ENCODE measurements at regions not wholly inside any gene's neighbourhood (a gene's known extent, or its start where the extent isn't known, plus 50 kb on each side); places are given as distances from the start of the nearest gene placed in this dataset.

- Histone ChIP-seq H3K4me2 (ENCODE audit: low read length) (no peak overlapping the region), H3K79me1 (ENCODE audit: low read length) (no peaks in the 10 kb centered on the region), H4K12ac (ENCODE audit: low read depth, low read length) (no peak overlapping the region), H3K27me3 (ENCODE audit: insufficient read depth, low read length) (no peaks in the 10 kb centered on the region), H2BK5ac (ENCODE audit: low read depth, low read length, poor library complexity) (no peak overlapping the region), H3K4me3 (ENCODE audit: low read depth, low read length) (no peak overlapping the region), H2BK12ac (ENCODE audit: low read length) (no peak overlapping the region), H3K9me3 (ENCODE audit: insufficient read depth, low read depth, low read length) (no peaks in the 10 kb centered on the region), H3K14ac (ENCODE audit: low read length) (no peak overlapping the region), H3K27ac (ENCODE audit: low read depth, low read length) (no peak overlapping the region), H3K9ac (ENCODE audit: low read length) (no peak overlapping the region), H3K18ac (ENCODE audit: low read length) (no peak overlapping the region), H3K4ac (ENCODE audit: low read depth, low read length) (no peak overlapping the region), H4K8ac (ENCODE audit: low read depth, low read length) (no peak overlapping the region), H3K36me3 (ENCODE audit: control insufficient read depth in 1 of 2, insufficient read depth in 2 of 2, low read length in 2 of 2) (no peaks in the 10 kb centered on the region), H2AK5ac (ENCODE audit: low read length) (no peak overlapping the region), H3K4me1 (ENCODE audit: control insufficient read depth in 1 of 2, insufficient read depth in 2 of 2, low read length in 2 of 2) (no peaks in the 10 kb centered on the region), H3K23ac (ENCODE audit: low read length) (no peak overlapping the region), H2BK120ac (ENCODE audit: insufficient read depth, low read length, poor library complexity) (no peak overlapping the region), H2AFZ (ENCODE audit: insufficient read depth, low read length, poor library complexity) (no peak overlapping the region), H4K91ac (ENCODE audit: low read depth, low read length) (no peak overlapping the region), H3K79me2 (ENCODE audit: control insufficient read depth, insufficient read depth, low read length, poor library complexity) (no peaks in the 10 kb centered on the region)
- no CpG with 5 or more reads among the region's 3 CpGs for WGBS (ENCODE audit: extremely low coverage, insufficient coverage, insufficient read length)
- no peak for DNase-seq
Measured at GRCh38 chr7:15086131-15086611, 183.6 kb upstream of the DGKB start.

GRCh38 chr7:15085366-15085765 is 182.8 kb upstream of the DGKB start:
- H2AK5ac ChIP-seq (ENCODE audit: low read length), result no peak overlapping the region
- no peak overlapping the region for H2BK12ac ChIP-seq (ENCODE audit: low read length)
- H3K9ac ChIP-seq (ENCODE audit: low read length), result no peak overlapping the region
- H3K36me3 ChIP-seq (ENCODE audit: control insufficient read depth in 1 of 2, insufficient read depth in 2 of 2, low read length in 2 of 2), result no peaks in the 10 kb centered on the region
- H3K27ac ChIP-seq (ENCODE audit: low read depth, low read length), result no peak overlapping the region
- H3K14ac ChIP-seq (ENCODE audit: low read length), result no peak overlapping the region
- H3K79me2 ChIP-seq (ENCODE audit: control insufficient read depth, insufficient read depth, low read length, poor library complexity), result no peaks in the 10 kb centered on the region
- no peak overlapping the region for H4K8ac ChIP-seq (ENCODE audit: low read depth, low read length)
- no peaks in the 10 kb centered on the region for H3K4me1 ChIP-seq (ENCODE audit: control insufficient read depth in 1 of 2, insufficient read depth in 2 of 2, low read length in 2 of 2)
- H3K23ac ChIP-seq (ENCODE audit: low read length), result no peak overlapping the region
- no peak overlapping the region for H4K91ac ChIP-seq (ENCODE audit: low read depth, low read length)
- no peak overlapping the region for H3K4me3 ChIP-seq (ENCODE audit: low read depth, low read length)
- no peaks in the 10 kb centered on the region for H3K27me3 ChIP-seq (ENCODE audit: insufficient read depth, low read length)
- no peak overlapping the region for H2AFZ ChIP-seq (ENCODE audit: insufficient read depth, low read length, poor library complexity)
- no peak overlapping the region for H2BK120ac ChIP-seq (ENCODE audit: insufficient read depth, low read length, poor library complexity)
- no peak overlapping the region for H3K4me2 ChIP-seq (ENCODE audit: low read length)
- H3K18ac ChIP-seq (ENCODE audit: low read length), result no peak overlapping the region
- no peaks in the 10 kb centered on the region for H3K9me3 ChIP-seq (ENCODE audit: insufficient read depth, low read depth, low read length)
- H3K79me1 ChIP-seq (ENCODE audit: low read length), result no peaks in the 10 kb centered on the region
- no peak overlapping the region for H4K12ac ChIP-seq (ENCODE audit: low read depth, low read length)
- no peak for DNase-seq
- no peak overlapping the region for H2BK5ac ChIP-seq (ENCODE audit: low read depth, low read length, poor library complexity)
- no peak overlapping the region for H3K4ac ChIP-seq (ENCODE audit: low read depth, low read length)

- H3K4ac ChIP-seq (ENCODE audit: low read depth, low read length), result no peak overlapping the region
- H3K27ac ChIP-seq (ENCODE audit: low read depth, low read length), result no peak overlapping the region
- no peak overlapping the region for H4K12ac ChIP-seq (ENCODE audit: low read depth, low read length)
- no peak overlapping the region for H2AK5ac ChIP-seq (ENCODE audit: low read length)
- H3K9me3 ChIP-seq (ENCODE audit: insufficient read depth, low read depth, low read length), result no peaks in the 10 kb centered on the region
- H3K4me1 ChIP-seq (ENCODE audit: control insufficient read depth in 1 of 2, insufficient read depth in 2 of 2, low read length in 2 of 2), result no peaks in the 10 kb centered on the region
- H4K91ac ChIP-seq (ENCODE audit: low read depth, low read length), result no peak overlapping the region
- no peak for DNase-seq
- WGBS (ENCODE audit: extremely low coverage, insufficient coverage, insufficient read length), result no CpG with 5 or more reads among the region's 5 CpGs
- H3K79me2 ChIP-seq (ENCODE audit: control insufficient read depth, insufficient read depth, low read length, poor library complexity), result no peaks in the 10 kb centered on the region
- H2AFZ ChIP-seq (ENCODE audit: insufficient read depth, low read length, poor library complexity), result no peak overlapping the region
- no peak overlapping the region for H2BK120ac ChIP-seq (ENCODE audit: insufficient read depth, low read length, poor library complexity)
- no peak overlapping the region for H3K18ac ChIP-seq (ENCODE audit: low read length)
- H4K8ac ChIP-seq (ENCODE audit: low read depth, low read length), result no peak overlapping the region
- H3K27me3 ChIP-seq (ENCODE audit: insufficient read depth, low read length), result no peaks in the 10 kb centered on the region
- no peak overlapping the region for H2BK5ac ChIP-seq (ENCODE audit: low read depth, low read length, poor library complexity)
- H3K36me3 ChIP-seq (ENCODE audit: control insufficient read depth in 1 of 2, insufficient read depth in 2 of 2, low read length in 2 of 2), result no peaks in the 10 kb centered on the region
- no peak overlapping the region for H2BK12ac ChIP-seq (ENCODE audit: low read length)
- no peak overlapping the region for H3K14ac ChIP-seq (ENCODE audit: low read length)
- H3K79me1 ChIP-seq (ENCODE audit: low read length), result no peaks in the 10 kb centered on the region
- H3K4me3 ChIP-seq (ENCODE audit: low read depth, low read length), result no peak overlapping the region
- H3K4me2 ChIP-seq (ENCODE audit: low read length), result no peak overlapping the region
- no peak overlapping the region for H3K9ac ChIP-seq (ENCODE audit: low read length)
- H3K23ac ChIP-seq (ENCODE audit: low read length), result no peak overlapping the region
Measured at GRCh38 chr7:15084368-15084767, 181.8 kb upstream of the DGKB start.

- Histone ChIP-seq H3K27ac (ENCODE audit: low read depth, low read length) (no peak overlapping the region), H3K36me3 (ENCODE audit: control insufficient read depth in 1 of 2, insufficient read depth in 2 of 2, low read length in 2 of 2) (no peaks in the 10 kb centered on the region), H3K4ac (ENCODE audit: low read depth, low read length) (no peak overlapping the region), H2BK5ac (ENCODE audit: low read depth, low read length, poor library complexity) (no peak overlapping the region), H2BK12ac (ENCODE audit: low read length) (no peak overlapping the region), H4K12ac (ENCODE audit: low read depth, low read length) (no peak overlapping the region), H4K91ac (ENCODE audit: low read depth, low read length) (no peak overlapping the region), H3K27me3 (ENCODE audit: insufficient read depth, low read length) (no peaks in the 10 kb centered on the region), H3K14ac (ENCODE audit: low read length) (no peak overlapping the region), H3K9ac (ENCODE audit: low read length) (no peak overlapping the region), H3K4me2 (ENCODE audit: low read length) (no peak overlapping the region), H3K23ac (ENCODE audit: low read length) (no peak overlapping the region), H3K79me2 (ENCODE audit: control insufficient read depth, insufficient read depth, low read length, poor library complexity) (no peaks in the 10 kb centered on the region), H3K79me1 (ENCODE audit: low read length) (no peaks in the 10 kb centered on the region), H4K8ac (ENCODE audit: low read depth, low read length) (no peak overlapping the region), H3K4me1 (ENCODE audit: control insufficient read depth in 1 of 2, insufficient read depth in 2 of 2, low read length in 2 of 2) (no peaks in the 10 kb centered on the region), H3K4me3 (ENCODE audit: low read depth, low read length) (no peak overlapping the region), H2BK120ac (ENCODE audit: insufficient read depth, low read length, poor library complexity) (no peak overlapping the region), H2AK5ac (ENCODE audit: low read length) (no peak overlapping the region), H3K9me3 (ENCODE audit: insufficient read depth, low read depth, low read length) (no peaks in the 10 kb centered on the region), H2AFZ (ENCODE audit: insufficient read depth, low read length, poor library complexity) (no peak overlapping the region), H3K18ac (ENCODE audit: low read length) (no peak overlapping the region)
- no peak for DNase-seq
- no CpG with 5 or more reads among the region's 1 CpG for WGBS (ENCODE audit: extremely low coverage, insufficient coverage, insufficient read length)
Measured at GRCh38 chr7:15081891-15082290, 179.3 kb upstream of the DGKB start.
